ENCODE measurements at regions not wholly inside any gene's neighbourhood (a gene's known extent, or its start where the extent isn't known, plus 50 kb on each side); places are given as distances from the start of the nearest gene placed in this dataset.

GRCh38 chr4:111579767-111580166, 565.5 kb upstream of the FAM241A start:
- no peak for DNase-seq (ENCODE audit: low spot score)

GRCh38 chr4:111595456-111595855, 549.8 kb upstream of the FAM241A start:
- DNase-seq (ENCODE audit: low spot score), result no peak

- no peak for DNase-seq (ENCODE audit: low spot score)
Observed at GRCh38 chr4:111596491-111596890, 548.8 kb upstream of the FAM241A start.

GRCh38 chr4:111601671-111602070, 543.6 kb upstream of the FAM241A start:
- DNase-seq (ENCODE audit: low spot score), result no peak

- DNase-seq (ENCODE audit: low spot score), result no peak
Observed at GRCh38 chr4:111602848-111603247, 542.4 kb upstream of the FAM241A start.

GRCh38 chr4:111605111-111605510, 540.1 kb upstream of the FAM241A start:
- no peak for DNase-seq (ENCODE audit: low spot score)

- peak; percentile 12 for DNase-seq (ENCODE audit: low spot score)
Observed at GRCh38 chr4:111610681-111611080, 534.6 kb upstream of the FAM241A start.

GRCh38 chr4:111618908-111619307, 526.3 kb upstream of the FAM241A start:
- DNase-seq (ENCODE audit: low spot score), result no peak

- DNase-seq (ENCODE audit: low spot score), result no peak
Observed at GRCh38 chr4:111628437-111628836, 516.8 kb upstream of the FAM241A start.

- peak; percentile 47 for DNase-seq (ENCODE audit: low spot score)
Observed at GRCh38 chr4:111630705-111631104, 514.5 kb upstream of the FAM241A start.

- peak; percentile 43 for DNase-seq (ENCODE audit: low spot score)
Observed at GRCh38 chr4:111631215-111631999, 513.8 kb upstream of the FAM241A start.

GRCh38 chr4:111632641-111633151, 512.6 kb upstream of the FAM241A start:
- DNase-seq (ENCODE audit: low spot score), result no peak

GRCh38 chr4:111633663-111634266, 511.5 kb upstream of the FAM241A start:
- peak; percentile 86 for DNase-seq (ENCODE audit: low spot score)

- DNase-seq (ENCODE audit: low spot score), result peak; percentile 33
Observed at GRCh38 chr4:111635646-111636045, 509.6 kb upstream of the FAM241A start.

GRCh38 chr4:111636961-111637585, 508.2 kb upstream of the FAM241A start:
- DNase-seq (ENCODE audit: low spot score), result no peak

GRCh38 chr4:111639120-111639690, 506.0 kb upstream of the FAM241A start:
- no peak for DNase-seq (ENCODE audit: low spot score)

- DNase-seq (ENCODE audit: low spot score), result no peak
Observed at GRCh38 chr4:111639876-111640275, 505.4 kb upstream of the FAM241A start.

- DNase-seq (ENCODE audit: low spot score), result peak; percentile 88
Observed at GRCh38 chr4:111641813-111642579, 503.3 kb upstream of the FAM241A start.

- DNase-seq (ENCODE audit: low spot score), result no peak
Observed at GRCh38 chr4:111648056-111648455, 497.2 kb upstream of the FAM241A start.

GRCh38 chr4:111649308-111649707, 495.9 kb upstream of the FAM241A start:
- DNase-seq (ENCODE audit: low spot score), result no peak

- no peak for DNase-seq (ENCODE audit: low spot score)
Observed at GRCh38 chr4:111650146-111650545, 495.1 kb upstream of the FAM241A start.
